ENCODE measurements at regions not wholly inside any gene's neighbourhood (a gene's known extent, or its start where the extent isn't known, plus 50 kb on each side); places are given as distances from the start of the nearest gene placed in this dataset.

- no peaks in the 10 kb centered on the region; a peak in 1 of 5 replicates for H3K9me3 Mint-ChIP-seq
- no peak overlapping the region for H3K23ac ChIP-seq (ENCODE audit: insufficient read length, low read depth, low read length)
- no peak overlapping the region for H3K27ac Mint-ChIP-seq
- H4K5ac ChIP-seq (ENCODE audit: insufficient read length, low read depth, low read length): no peak overlapping the region
- no peaks in the 10 kb centered on the region for H3K79me2 ChIP-seq (ENCODE audit: insufficient read depth, low read length)
- no peak overlapping the region for H3K9ac ChIP-seq (ENCODE audit: extremely low read depth, insufficient read length, low read length)
- no peaks in the 10 kb centered on the region for H3K23me2 ChIP-seq (ENCODE audit: insufficient read length, low read depth, low read length, poor library complexity, severe bottlenecking)
- H3K4me2 ChIP-seq (ENCODE audit: insufficient read depth, insufficient read length, low read length): no peak overlapping the region
- H2BK120ac ChIP-seq (ENCODE audit: low read depth, low read length, poor library complexity, severe bottlenecking): no peak overlapping the region
- H3K4ac ChIP-seq (ENCODE audit: low read depth, low read length): no peak overlapping the region
- no peaks in the 10 kb centered on the region for H3K27me3 ChIP-seq (ENCODE audit: insufficient read depth, low read length)
- H2BK15ac ChIP-seq (ENCODE audit: low read depth, low read length): no peak overlapping the region
- H2BK5ac ChIP-seq (ENCODE audit: insufficient read length, low read length): no peak overlapping the region
- no peaks in the 10 kb centered on the region for H3K79me1 ChIP-seq (ENCODE audit: insufficient read depth, low read depth, low read length, poor library complexity, severe bottlenecking)
- H2BK20ac ChIP-seq (ENCODE audit: low read depth, low read length, poor library complexity, severe bottlenecking): no peak overlapping the region
- no peak overlapping the region for H3K14ac ChIP-seq (ENCODE audit: insufficient read depth, low read length)
- H3K4me1 Mint-ChIP-seq: peaks cover 16 to 21% of the 10 kb centered on the region in 2 experiments
- no peak for TF ChIP-seq CTCF (conservative IDR thresholded peaks at IDR 0.05)
- H2AK5ac ChIP-seq (ENCODE audit: insufficient read length, low read length): no peak overlapping the region
- no peak overlapping the region for H3K56ac ChIP-seq (ENCODE audit: insufficient read length, low read depth, low read length)
- H3K18ac ChIP-seq (ENCODE audit: insufficient read length, low read depth, low read length): no peak overlapping the region
- no peak overlapping the region for H2AFZ ChIP-seq (ENCODE audit: low read length)
- no peak overlapping the region for H3K4me3 Mint-ChIP-seq
- no CpG with 5 or more reads among the region's 6 CpGs for WGBS (ENCODE audit: extremely low coverage, insufficient read length, low lambda C conversion rate)
- H3T11ph ChIP-seq (ENCODE audit: low read length): no peak overlapping the region
- no peaks in the 10 kb centered on the region for H3K36me3 Mint-ChIP-seq (ENCODE audit: insufficient read depth in 1 of 3, low read depth in 3 of 3)
- H3K4me1 ChIP-seq (ENCODE audit: insufficient read depth, low read length): no peaks in the 10 kb centered on the region; the same call in 1 of the 2 replicates
- no peak overlapping the region for H4K91ac ChIP-seq (ENCODE audit: insufficient read length, low read depth, low read length)
- no peaks in the 10 kb centered on the region for H4K20me1 ChIP-seq (ENCODE audit: control insufficient read depth, insufficient read depth, insufficient read length)
- H4K8ac ChIP-seq (replicated peaks; ENCODE audit: insufficient read length, low read depth, low read length): no peak overlapping the region
- H3K27me3 Mint-ChIP-seq (ENCODE audit: low read depth): no peaks in the 10 kb centered on the region; the same call in 1 of the 2 replicates
- H3K27ac ChIP-seq (ENCODE audit: insufficient read length, low read depth, low read length): no peak overlapping the region
- no peak overlapping the region for H2BK12ac ChIP-seq (ENCODE audit: insufficient read length, low read depth, low read length)
- H3K9me3 ChIP-seq (ENCODE audit: control insufficient read depth, low read depth, low read length): no peaks in the 10 kb centered on the region
- no peak for DNase-seq
These were observed 567.4 kb downstream of the INHBA start for GRCh38 chr7:41135511-41135910.

All from H9 (cell line).